Renal pelvis (tissue), 1 donor: ENCODE measurements at regions not wholly inside any gene's neighbourhood (a gene's known extent, or its start where the extent isn't known, plus 50 kb on each side); places are given as distances from the start of the nearest gene placed in this dataset.
"Not testable (repeated sequence)": the region's sequence is repeated elsewhere in the genome, so short reads cannot be mapped to it uniquely, and the experiment has no call there.

Source experiments
- DNase-seq: peaks from one replicate; pipeline ENCODE4 v3.0.0-alpha.2; 2013

GRCh38 chr1:228796945-228797344 is 61.7 kb downstream of the RHOU start:
- not testable (repeated sequence) for DNase-seq

- no peak for DNase-seq
Observed at GRCh38 chr1:228798035-228798434, 62.8 kb downstream of the RHOU start.

DNA sequence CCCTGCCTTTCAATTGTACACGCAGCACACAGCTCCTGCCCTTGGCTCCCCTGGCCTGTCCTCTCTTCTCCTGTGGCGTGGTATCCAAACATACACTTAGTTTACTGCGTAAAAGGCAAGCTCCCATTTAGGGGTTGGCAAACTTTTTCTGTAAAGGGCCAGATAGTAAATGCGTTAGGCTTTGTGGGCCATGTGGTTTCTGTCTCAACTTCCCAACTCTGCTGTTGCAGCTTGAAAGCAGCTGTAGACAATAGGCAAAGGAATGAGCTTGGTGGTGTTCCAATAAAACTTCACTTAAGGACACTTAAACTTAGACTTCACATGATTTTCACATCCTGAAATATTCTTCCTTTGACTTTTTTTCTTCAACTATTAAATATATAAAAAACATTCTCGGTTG is 63.3 kb downstream of the RHOU start:
- DNase-seq = peak; percentile 70

GRCh38 chr1:228799924-228800323 is 64.6 kb downstream of the RHOU start:
- DNase-seq = no peak

DNA sequence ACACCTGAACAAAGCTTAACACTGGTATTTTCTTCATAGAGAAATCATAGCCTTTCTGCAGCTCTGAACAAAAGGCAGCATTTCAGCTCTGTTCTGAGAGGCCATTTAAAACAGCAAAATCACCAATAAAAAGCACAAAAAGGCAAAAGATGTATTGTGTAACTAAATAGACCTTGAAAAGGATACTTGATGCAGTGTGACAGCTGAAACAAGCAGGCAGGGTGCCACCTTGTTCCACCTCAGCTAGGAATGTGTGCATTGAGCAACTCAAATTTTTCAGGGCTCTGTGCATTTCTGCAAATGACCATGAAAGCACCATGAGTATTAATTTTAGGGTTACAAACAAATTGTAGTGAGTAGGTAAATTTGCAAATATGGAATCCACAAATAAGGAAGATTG is 65.8 kb downstream of the RHOU start:
- DNase-seq = no peak

GRCh38 chr1:228802386-228803220 is 67.3 kb downstream of the RHOU start:
- no peak for DNase-seq

DNA sequence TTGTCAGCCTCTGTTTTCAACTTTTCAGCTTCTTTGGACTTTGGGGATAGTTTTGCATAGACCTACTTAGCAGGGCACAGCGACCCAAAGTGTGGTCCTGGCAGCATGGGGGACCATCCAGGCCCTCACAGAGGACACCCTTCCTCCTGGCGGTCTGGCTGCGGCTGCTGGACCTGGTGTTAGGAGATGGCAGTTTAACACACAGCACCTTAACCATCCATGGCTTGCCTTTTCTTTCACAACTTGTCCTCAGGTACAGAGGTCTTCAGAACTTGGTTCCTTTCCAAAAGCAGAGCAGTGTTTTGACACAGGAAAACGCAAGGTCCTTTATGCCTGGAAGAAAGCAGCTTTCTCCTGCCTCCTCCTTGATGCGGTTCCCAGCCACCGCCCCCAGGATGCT is 68.1 kb downstream of the RHOU start:
- no peak for DNase-seq

DNA sequence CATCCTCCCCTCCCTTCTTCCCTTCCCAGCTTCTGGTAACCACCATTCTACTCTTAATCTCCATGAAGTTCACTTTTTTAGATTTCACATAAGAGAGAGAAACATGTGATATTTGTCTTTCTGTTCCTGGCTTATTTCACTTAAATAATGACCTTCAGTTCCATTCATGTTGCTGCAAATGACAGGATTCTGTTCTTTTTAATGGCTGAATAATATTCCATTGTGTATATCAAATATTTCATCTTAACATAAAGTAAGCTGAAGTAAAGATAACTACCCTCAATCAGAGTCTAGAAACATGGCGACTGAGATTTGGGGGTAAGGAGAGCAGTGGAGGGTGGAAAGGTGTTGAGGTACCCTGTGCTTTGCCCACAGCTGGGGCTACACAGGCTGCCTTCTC is 68.9 kb downstream of the RHOU start:
- DNase-seq = no peak

DNA sequence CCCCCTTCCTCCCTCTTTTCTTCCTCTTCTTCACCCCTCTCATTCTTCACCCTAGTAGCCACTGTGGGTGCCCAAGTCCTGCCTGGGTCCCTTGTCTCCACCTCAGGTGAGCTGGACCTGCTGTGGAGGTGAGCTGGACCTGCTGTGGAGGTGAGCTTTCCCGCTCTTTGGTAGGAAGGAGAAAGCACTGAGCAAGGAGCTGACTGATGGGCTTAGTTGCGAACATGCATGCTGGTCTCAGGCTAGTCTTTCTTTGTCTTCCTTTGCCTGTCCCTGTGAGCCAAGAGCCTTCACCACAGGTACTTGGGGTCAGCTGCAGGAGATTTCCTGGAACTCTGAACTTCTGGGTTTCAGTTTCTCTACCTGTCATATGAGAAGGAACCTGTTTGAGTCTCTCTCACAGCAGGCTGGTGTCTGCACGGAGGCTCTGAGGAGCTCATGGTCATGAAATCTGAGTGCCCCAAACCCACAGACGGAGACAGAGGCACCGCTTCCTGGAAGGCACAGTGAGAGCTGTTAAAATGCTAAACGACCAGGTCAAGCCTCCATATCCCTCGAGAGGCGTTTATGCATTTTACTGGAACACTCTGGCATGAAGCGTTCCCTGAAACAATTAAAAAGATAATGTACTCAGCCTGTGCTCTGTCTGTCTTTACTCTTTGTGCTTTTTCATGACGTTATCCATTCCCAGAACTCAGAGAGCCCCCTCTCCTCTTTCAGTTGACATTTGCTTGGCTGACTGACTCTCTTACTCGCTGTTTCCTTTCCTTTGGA is 69.5 kb downstream of the RHOU start:
- DNase-seq = peak; percentile 83

GRCh38 chr1:228807904-228808605 is 72.8 kb downstream of the RHOU start:
- no peak for DNase-seq

- no peak for DNase-seq
Observed at GRCh38 chr1:228809621-228810394, 74.5 kb downstream of the RHOU start.

DNA sequence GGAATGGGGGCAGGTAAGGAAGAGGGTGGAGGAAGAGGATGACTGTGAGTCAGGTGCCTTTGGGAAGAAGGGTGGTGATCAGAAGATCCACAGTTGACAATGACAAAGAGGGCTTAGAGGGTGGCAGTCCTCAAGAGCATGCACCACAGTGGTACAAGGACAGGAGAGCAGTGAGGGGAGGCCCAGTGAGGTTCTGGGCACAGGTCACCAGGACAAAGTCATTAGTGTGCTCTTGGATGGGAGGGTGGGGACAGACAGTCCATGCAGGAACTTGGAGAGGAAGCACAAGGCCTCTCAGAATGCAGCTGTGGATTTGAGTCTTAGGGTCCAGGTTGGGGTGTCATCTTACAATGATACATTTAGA is 75.1 kb downstream of the RHOU start:
- DNase-seq = no peak

DNA sequence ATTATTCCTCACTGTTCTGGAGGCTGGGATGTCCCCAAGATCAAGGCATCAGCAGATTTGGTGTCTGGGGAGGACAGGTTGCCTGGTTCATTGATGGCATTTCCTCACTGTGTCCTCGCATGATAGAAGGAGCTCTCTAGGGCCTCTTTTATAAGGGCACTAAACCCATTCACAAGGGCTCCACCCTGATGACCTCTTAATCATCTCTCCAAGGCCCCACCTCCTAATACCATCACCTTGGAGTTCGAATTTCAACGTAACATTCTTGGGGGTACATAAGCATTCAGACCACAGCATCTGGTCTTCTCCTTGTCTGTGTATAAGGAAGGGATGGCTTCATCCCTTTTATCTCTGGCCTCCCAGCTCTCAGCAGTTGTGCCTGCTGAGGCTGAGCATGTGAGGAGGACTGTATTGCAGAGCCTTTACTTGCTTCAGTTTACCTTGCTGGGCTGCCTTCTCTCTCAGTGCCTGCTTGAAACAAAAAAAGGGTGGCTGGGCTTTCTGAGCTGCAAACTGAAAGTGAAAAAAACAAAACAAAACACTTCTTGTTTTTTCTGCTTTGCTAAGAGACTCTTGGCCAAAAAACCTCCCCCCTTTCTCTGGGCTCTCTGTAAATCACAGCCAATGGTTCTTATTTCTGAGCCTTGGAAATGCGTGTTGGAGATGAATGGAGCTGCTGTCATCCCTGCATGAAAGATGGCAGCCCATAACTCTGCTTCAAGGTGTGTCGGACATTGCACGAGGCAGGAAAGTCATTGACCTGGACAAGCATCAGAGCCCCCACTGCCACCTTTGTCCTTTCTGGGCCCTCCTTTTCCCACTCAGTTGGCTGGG is 75.8 kb downstream of the RHOU start:
- peak; percentile 70 for DNase-seq

DNA sequence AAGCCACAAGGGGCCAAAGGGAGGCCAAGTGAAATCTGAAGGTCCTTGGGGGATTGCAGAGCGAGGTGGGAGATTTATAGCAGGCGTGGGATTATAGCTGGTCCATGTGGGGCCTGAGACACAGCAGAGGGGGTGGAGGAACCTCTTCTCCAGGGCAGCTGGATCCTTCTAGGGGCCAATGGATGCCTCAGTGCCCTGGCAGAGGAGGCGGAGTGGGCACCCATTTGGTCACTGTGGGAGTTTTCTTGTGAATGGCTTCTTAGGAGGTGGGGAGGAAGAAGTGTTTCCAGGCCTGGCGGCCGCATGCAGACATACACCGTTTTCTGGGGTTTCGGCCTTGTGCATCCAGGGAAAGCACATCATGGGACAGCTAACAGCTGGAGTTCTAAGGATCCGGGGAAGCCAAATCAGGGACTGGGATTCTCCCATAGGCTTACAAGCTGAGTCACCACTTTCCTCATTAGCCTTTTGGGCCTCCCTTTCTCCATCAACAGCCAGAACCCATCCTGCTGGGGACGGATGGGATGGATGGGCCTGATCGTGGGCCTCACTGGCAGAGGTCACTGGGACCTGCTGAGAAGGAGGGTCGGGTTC is 76.5 kb downstream of the RHOU start:
- DNase-seq = no peak

DNA sequence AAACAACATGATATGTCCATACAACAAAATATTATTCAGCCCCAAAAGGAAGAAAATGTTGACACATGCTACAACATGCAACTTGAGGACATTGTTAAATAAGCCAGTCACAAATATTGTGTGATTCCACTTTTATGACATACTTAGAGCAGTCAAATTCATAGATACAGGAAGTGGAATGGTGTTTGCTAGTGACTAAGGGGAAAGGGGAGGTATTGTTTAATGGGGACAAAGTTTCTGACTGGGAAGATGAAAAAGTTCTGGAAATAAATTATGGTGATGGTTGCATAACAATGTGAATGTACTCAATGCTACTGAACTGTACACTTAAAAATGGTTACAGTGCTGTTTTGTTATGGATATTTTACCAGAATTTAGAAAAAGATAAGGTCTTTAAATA is 77.7 kb downstream of the RHOU start:
- DNase-seq = no peak

- DNase-seq = peak; percentile 59
Observed at GRCh38 chr1:228814176-228814575, 78.9 kb downstream of the RHOU start.

GRCh38 chr1:228818296-228818695 is 83.0 kb downstream of the RHOU start:
- DNase-seq = no peak

DNA sequence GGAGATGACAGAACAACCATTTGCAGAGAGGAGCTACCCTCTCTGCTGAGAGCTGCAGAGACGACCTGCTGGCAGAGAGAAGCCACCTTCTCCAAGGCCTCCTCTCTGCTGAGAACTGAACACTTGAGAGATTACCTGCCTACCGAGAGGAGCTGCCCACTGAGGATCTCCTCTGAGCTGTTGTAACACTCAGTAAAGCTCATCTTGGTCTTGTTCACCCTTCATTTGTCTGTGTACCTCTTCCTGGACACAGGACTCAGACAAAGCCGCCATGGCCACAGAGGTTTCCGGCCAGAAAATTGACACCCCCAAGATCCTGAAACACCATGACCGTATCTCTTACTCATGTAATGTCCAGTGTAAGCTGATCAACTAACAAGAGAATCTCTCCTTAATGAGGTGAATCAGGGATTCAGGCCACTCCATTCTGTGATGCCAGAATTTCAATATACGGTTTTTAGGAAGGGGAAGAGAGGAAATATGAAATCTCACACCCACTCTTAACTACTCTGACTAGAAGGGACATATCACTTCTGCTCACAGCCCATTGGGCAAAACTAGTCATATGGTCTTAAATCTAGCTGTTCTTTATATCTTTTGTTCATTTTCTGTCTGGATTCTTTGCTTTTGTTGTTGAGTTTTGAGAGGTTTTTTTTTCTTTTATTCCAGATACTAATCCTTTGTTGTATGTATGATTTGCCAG is 83.8 kb downstream of the RHOU start:
- no peak for DNase-seq

GRCh38 chr1:228821252-228821651 is 86.0 kb downstream of the RHOU start:
- DNase-seq = no peak

DNA sequence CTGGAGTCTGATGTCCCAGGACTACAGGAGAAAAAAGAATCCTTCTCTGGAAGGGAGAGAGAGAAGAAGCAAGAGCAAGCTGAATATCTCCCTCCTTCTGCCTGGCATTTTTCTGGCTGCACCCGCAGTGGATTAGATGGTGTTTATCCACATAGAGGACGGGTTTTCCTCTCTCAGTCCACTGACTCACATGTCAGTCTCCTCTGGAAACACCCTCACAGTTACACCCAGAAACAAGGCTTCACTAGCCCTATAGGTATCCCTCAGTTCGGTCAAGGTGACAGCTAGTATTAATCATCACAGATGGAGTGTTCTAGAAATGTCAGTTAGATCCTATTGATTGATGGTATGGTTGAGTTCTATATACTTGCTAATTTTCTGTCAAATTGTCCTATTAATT is 87.9 kb downstream of the RHOU start:
- DNase-seq = no peak
